Osteocyte (in vitro differentiated cells): ENCODE measurements at regions not wholly inside any gene's neighbourhood (a gene's known extent, or its start where the extent isn't known, plus 50 kb on each side); places are given as distances from the start of the nearest gene placed in this dataset.
"Not testable (repeated sequence)": the region's sequence is repeated elsewhere in the genome, so short reads cannot be mapped to it uniquely, and the experiment has no call there.

Source experiments
- DNase-seq: peaks from one replicate; pipeline ENCODE4 v3.0.0; 2021; ENCODE audit warnings: mixed read lengths; ENCODE audit not compliant: unreplicated experiment; ENCODE audit errors: extremely low spot score
- H3K27ac Mint-ChIP-seq: one replicate; pipeline ENCODE4 v1.8.0; 2021; ENCODE audit warnings: mild to moderate bottlenecking, mixed read lengths; ENCODE audit not compliant: unreplicated experiment
- H3K27me3 Mint-ChIP-seq: one replicate; pipeline ENCODE4 v1.8.0; 2021; ENCODE audit warnings: mixed read lengths; ENCODE audit not compliant: unreplicated experiment
- H3K36me3 Mint-ChIP-seq: one replicate; pipeline ENCODE4 v1.8.0; 2021; ENCODE audit warnings: mixed read lengths; ENCODE audit not compliant: unreplicated experiment
- H3K4me1 Mint-ChIP-seq: one replicate; pipeline ENCODE4 v1.8.0; 2021; ENCODE audit warnings: mixed read lengths; ENCODE audit not compliant: unreplicated experiment
- H3K4me3 Mint-ChIP-seq: one replicate; pipeline ENCODE4 v1.8.0; 2021; ENCODE audit warnings: mild to moderate bottlenecking, moderate library complexity, mixed read lengths; ENCODE audit not compliant: unreplicated experiment
- H3K9me3 Mint-ChIP-seq: one replicate; pipeline ENCODE4 v1.8.0; 2021; ENCODE audit warnings: mixed read lengths; ENCODE audit not compliant: unreplicated experiment
- CTCF ChIP-seq: fragments of 200-600 bp; sonication (generic); IDR thresholded peaks from 2 replicates; pipeline ENCODE4 v1.5.0; 2021; ENCODE audit warnings: antibody characterized with exemption, mild to moderate bottlenecking, moderate library complexity

GRCh38 chr3:35448121-35448520 lies 191.2 kb upstream of the ARPP21 start:
- H3K27ac Mint-ChIP-seq, result no peak overlapping the region
- no peak for TF ChIP-seq CTCF
- H3K4me1 Mint-ChIP-seq, result no peaks in the 10 kb centered on the region
- H3K36me3 Mint-ChIP-seq, result no peaks in the 10 kb centered on the region
- H3K4me3 Mint-ChIP-seq, result no peak overlapping the region
- DNase-seq, result no peak
- H3K27me3 Mint-ChIP-seq, result peaks cover 7% of the 10 kb centered on the region
- H3K9me3 Mint-ChIP-seq, result no peaks in the 10 kb centered on the region

GRCh38 chr3:35448681-35449080 lies 190.6 kb upstream of the ARPP21 start:
- H3K27me3 Mint-ChIP-seq, result peaks cover 7% of the 10 kb centered on the region

GRCh38 chr3:35454819-35455218 lies 184.5 kb upstream of the ARPP21 start:
- not testable (repeated sequence) for H3K4me3 Mint-ChIP-seq, H3K36me3 Mint-ChIP-seq, DNase-seq, H3K4me1 Mint-ChIP-seq, H3K27ac Mint-ChIP-seq, H3K27me3 Mint-ChIP-seq
- H3K9me3 Mint-ChIP-seq, result peaks cover 33% of the 10 kb centered on the region

More at GRCh38 chr3:35448681-35449080, 190.6 kb upstream of the ARPP21 start:
- Mint-ChIP-seq H3K27ac (no peak overlapping the region), H3K36me3 (no peaks in the 10 kb centered on the region), H3K4me1 (no peaks in the 10 kb centered on the region), H3K4me3 (no peak overlapping the region), H3K9me3 (peaks cover 3% of the 10 kb centered on the region)
- DNase-seq, result no peak
- no peak for TF ChIP-seq CTCF

GRCh38 chr3:35473956-35474355 lies 165.4 kb upstream of the ARPP21 start:
- H3K4me1 Mint-ChIP-seq, result no peaks in the 10 kb centered on the region
- TF ChIP-seq CTCF, result no peak
- no peak overlapping the region for H3K27ac Mint-ChIP-seq
- DNase-seq, result no peak
- no peak overlapping the region for H3K4me3 Mint-ChIP-seq
- H3K27me3 Mint-ChIP-seq, result peaks cover 7% of the 10 kb centered on the region
- H3K36me3 Mint-ChIP-seq, result no peaks in the 10 kb centered on the region
- peaks cover 12% of the 10 kb centered on the region for H3K9me3 Mint-ChIP-seq

- not testable (repeated sequence) for H3K4me1 Mint-ChIP-seq, H3K27ac Mint-ChIP-seq, H3K36me3 Mint-ChIP-seq, H3K27me3 Mint-ChIP-seq, H3K4me3 Mint-ChIP-seq, H3K9me3 Mint-ChIP-seq, DNase-seq
Measured at GRCh38 chr3:35482566-35482965, 156.8 kb upstream of the ARPP21 start.

GRCh38 chr3:35483131-35483530 lies 156.2 kb upstream of the ARPP21 start:
- TF ChIP-seq CTCF, result no peak
- Mint-ChIP-seq H3K4me3 (no peak overlapping the region), H3K36me3 (no peaks in the 10 kb centered on the region), H3K9me3 (no peaks in the 10 kb centered on the region), H3K27ac (no peak overlapping the region), H3K27me3 (no peaks in the 10 kb centered on the region), H3K4me1 (peaks cover 2% of the 10 kb centered on the region)
- DNase-seq, result no peak
